Esophagus squamous epithelium (tissue), 4 donors: ENCODE measurements at regions not wholly inside any gene's neighbourhood (a gene's known extent, or its start where the extent isn't known, plus 50 kb on each side); places are given as distances from the start of the nearest gene placed in this dataset.

Experiments used
- CTCF ChIP-seq, 6 experiments: fragments of 450-650 bp in 4 of 6; fragments of 200-600 bp in 2 of 6; sonication (generic) in 2 of 6; IDR thresholded peaks; one replicate each; pipeline ENCODE4 v1.5.1; 2016 to 2019; ENCODE audit warnings: antibody characterized with exemption in 6 of 6, mild to moderate bottlenecking in 4 of 6, moderate library complexity in 4 of 6
- POLR2A ChIP-seq, 4 donors: fragments of 450-650 bp; IDR thresholded peaks; one replicate each; pipeline ENCODE4 v1.6.1; 2017; ENCODE audit warnings: antibody characterized with exemption in 4 of 4, mild to moderate bottlenecking in 4 of 4, moderate library complexity in 3 of 4

DNA sequence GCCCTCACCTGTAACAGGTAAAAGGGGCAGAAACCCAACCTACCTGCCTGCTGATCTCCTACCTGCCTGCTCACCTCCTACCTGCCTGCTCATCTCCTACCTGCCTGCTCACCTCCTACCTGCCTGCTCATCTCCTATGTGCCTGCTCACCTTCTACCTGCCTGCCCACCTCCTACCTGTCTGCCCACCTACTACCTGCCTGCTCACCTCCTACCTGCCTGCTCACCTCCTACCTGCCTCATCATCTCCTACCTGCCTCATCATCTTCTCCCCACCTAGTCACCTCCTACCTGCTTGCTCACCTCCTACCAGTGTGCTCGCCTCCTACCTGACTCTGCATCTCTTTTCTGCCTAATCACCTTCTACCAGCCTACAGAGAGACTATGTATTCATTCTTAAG lies 452.9 kb downstream of the MATN1 start:
- TF ChIP-seq CTCF (IDR thresholded peaks at IDR 0.05) = no peak
- TF ChIP-seq POLR2A (IDR thresholded peaks at IDR 0.05) = no peak
